ENCODE measurements at regions not wholly inside any gene's neighbourhood (a gene's known extent, or its start where the extent isn't known, plus 50 kb on each side); places are given as distances from the start of the nearest gene placed in this dataset.

GRCh38 chr11:43197379-43197778, 114.4 kb upstream of the API5 start:
- intact Hi-C loops (cut with DNase I) = no loop called here
- Histone ChIP-seq H3K4me3 (no peak overlapping the region), H3K9me3 (no peaks in the 10 kb centered on the region), H3K27me3 (no peaks in the 10 kb centered on the region), H3K36me3 (no peaks in the 10 kb centered on the region), H3K4me1 (no peaks in the 10 kb centered on the region), H3K27ac (no peak overlapping the region)
- no peak for TF ChIP-seq CTCF (IDR thresholded peaks at IDR 0.05)
- DNase-seq = no peak
- ATAC-seq = no peak

- no peak overlapping the region for H3K4me3 ChIP-seq
- no peaks in the 10 kb centered on the region for H3K9me3 ChIP-seq
- H3K27ac ChIP-seq = no peak overlapping the region
- no peaks in the 10 kb centered on the region for H3K27me3 ChIP-seq
- ATAC-seq = no peak
- TF ChIP-seq CTCF (IDR thresholded peaks at IDR 0.05) = no peak
- H3K4me1 ChIP-seq = no peaks in the 10 kb centered on the region
- intact Hi-C loops (cut with DNase I) = no loop called here
- no peaks in the 10 kb centered on the region for H3K36me3 ChIP-seq
- no peak for DNase-seq
These were observed 111.8 kb upstream of the API5 start for GRCh38 chr11:43200031-43200430.

GRCh38 chr11:43212279-43212678, 99.5 kb upstream of the API5 start:
- TF ChIP-seq CTCF (IDR thresholded peaks at IDR 0.05) = no peak
- Histone ChIP-seq H3K4me1 (no peaks in the 10 kb centered on the region), H3K36me3 (no peaks in the 10 kb centered on the region), H3K27me3 (no peaks in the 10 kb centered on the region), H3K9me3 (no peaks in the 10 kb centered on the region), H3K4me3 (no peak overlapping the region), H3K27ac (no peak overlapping the region)
- DNase-seq = no peak
- intact Hi-C loops (cut with DNase I) = no loop called here
- no peak for ATAC-seq

GRCh38 chr11:43214471-43214870, 97.3 kb upstream of the API5 start:
- Histone ChIP-seq H3K27me3 (no peaks in the 10 kb centered on the region), H3K4me3 (no peak overlapping the region), H3K9me3 (no peaks in the 10 kb centered on the region), H3K27ac (no peak overlapping the region), H3K36me3 (no peaks in the 10 kb centered on the region), H3K4me1 (no peaks in the 10 kb centered on the region)
- ATAC-seq (no peak), DNase-seq (no peak)
- no peak for TF ChIP-seq CTCF (IDR thresholded peaks at IDR 0.05)
- intact Hi-C loops (cut with DNase I) = no loop called here

GRCh38 chr11:43217849-43218248, 93.9 kb upstream of the API5 start:
- Histone ChIP-seq H3K9me3 (no peaks in the 10 kb centered on the region), H3K27ac (no peak overlapping the region), H3K36me3 (no peaks in the 10 kb centered on the region), H3K4me3 (no peak overlapping the region), H3K27me3 (no peaks in the 10 kb centered on the region), H3K4me1 (no peaks in the 10 kb centered on the region)
- intact Hi-C loops (cut with DNase I) = no loop called here
- ATAC-seq (no peak), DNase-seq (no peak)
- no peak for TF ChIP-seq CTCF (IDR thresholded peaks at IDR 0.05)

GRCh38 chr11:43222215-43222614, 89.6 kb upstream of the API5 start:
- intact Hi-C loops (cut with DNase I) = no loop called here
- no peak for ATAC-seq
- Histone ChIP-seq H3K36me3 (no peaks in the 10 kb centered on the region), H3K27me3 (no peaks in the 10 kb centered on the region), H3K27ac (no peak overlapping the region), H3K4me1 (no peaks in the 10 kb centered on the region), H3K9me3 (no peaks in the 10 kb centered on the region), H3K4me3 (no peak overlapping the region)
- TF ChIP-seq CTCF (IDR thresholded peaks at IDR 0.05) = no peak
- DNase-seq = no peak

Data from upper lobe of right lung (tissue), 1 donor.